ENCODE measurements at regions not wholly inside any gene's neighbourhood (a gene's known extent, or its start where the extent isn't known, plus 50 kb on each side); places are given as distances from the start of the nearest gene placed in this dataset.

GRCh38 chr1:13990939-13991338 is 291.0 kb downstream of the PRDM2 start:
- H3K4me3 ChIP-seq (ENCODE audit: low read depth, low read length): no peak overlapping the region
- no peak for DNase-seq (ENCODE audit: low read depth)
- in situ Hi-C loops (cut with HindIII; ENCODE audit: low sequenced_read_pairs): no loop called here
- no peak for TF ChIP-seq CTCF (IDR thresholded peaks at IDR 0.05; ENCODE audit: low read depth, low read length, missing control alignments)

DNA sequence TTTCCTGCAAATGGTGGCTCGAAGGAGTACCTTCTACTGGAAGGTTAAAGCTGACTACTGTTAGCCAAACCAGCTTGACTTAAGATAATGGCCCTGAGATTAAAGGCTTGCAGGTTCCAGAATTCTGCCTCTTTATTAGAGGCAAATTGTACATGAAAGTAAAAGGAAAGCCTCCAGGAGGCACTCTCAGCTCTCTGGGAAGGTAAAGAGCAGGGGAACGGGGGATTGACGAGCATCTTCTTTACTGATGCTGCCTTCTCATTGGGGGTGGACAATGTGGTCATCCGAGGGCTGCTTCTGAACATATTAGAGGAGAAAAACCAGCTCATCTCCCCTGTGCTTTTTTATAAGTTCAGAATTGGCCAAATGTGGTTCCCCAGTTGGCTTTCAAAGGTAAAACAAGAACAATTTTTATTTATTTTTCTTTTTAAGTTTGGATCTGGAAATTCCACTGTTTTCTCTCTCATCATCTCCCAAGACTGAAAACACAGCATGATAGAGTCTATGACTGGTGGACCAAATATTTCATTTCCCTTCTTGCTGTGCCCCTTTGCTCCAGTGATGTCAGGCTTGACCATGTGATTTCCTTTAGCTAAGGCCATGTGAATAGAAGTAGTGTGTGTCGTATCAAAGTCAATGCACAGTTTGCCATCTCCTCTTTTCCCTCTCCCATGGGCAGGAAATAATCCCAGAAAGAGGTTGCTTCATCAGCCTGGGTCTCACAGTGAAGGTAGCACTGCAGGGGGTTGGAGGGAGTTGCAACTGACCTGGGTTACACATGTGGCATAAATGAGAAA is 292.7 kb downstream of the PRDM2 start:
- DNase-seq (ENCODE audit: low read depth): no peak
- TF ChIP-seq CTCF (IDR thresholded peaks at IDR 0.05; ENCODE audit: low read depth, low read length, missing control alignments): no peak
- in situ Hi-C loops (cut with HindIII; ENCODE audit: low sequenced_read_pairs): no loop called here

DNA sequence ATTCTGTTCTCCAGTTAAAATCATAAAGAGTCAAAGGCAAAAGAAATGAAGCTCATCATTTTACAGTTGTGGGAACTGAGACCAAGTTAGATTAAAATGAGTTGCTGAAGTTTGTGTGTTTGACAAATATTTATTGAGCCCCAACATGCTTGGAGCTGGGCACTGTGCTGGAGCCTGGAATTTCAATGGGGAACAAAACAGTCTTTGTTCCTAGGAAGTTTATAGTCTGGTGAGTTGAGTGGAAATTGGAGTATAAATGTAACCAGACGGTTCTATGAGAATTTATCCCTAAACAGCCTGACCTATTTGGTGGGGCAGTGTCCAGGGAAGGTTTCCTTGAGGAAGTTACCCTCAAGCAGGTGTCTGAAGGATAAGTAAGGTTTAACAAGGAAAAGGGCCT is 294.4 kb downstream of the PRDM2 start:
- in situ Hi-C loops (cut with HindIII; ENCODE audit: low sequenced_read_pairs): no loop called here
- H3K4me3 ChIP-seq (ENCODE audit: low read depth, low read length): no peak overlapping the region
- TF ChIP-seq CTCF (IDR thresholded peaks at IDR 0.05; ENCODE audit: low read depth, low read length, missing control alignments): no peak
- DNase-seq (ENCODE audit: low read depth): no peak

More for the DNA sequence above, 292.7 kb downstream of the PRDM2 start:
- no peak overlapping the region for H3K4me3 ChIP-seq (ENCODE audit: low read depth, low read length)

- no peak for DNase-seq (ENCODE audit: low read depth)
- TF ChIP-seq CTCF (IDR thresholded peaks at IDR 0.05; ENCODE audit: low read depth, low read length, missing control alignments): no peak
- in situ Hi-C loops (cut with HindIII; ENCODE audit: low sequenced_read_pairs): no loop called here
- H3K4me3 ChIP-seq (ENCODE audit: low read depth, low read length): no peak overlapping the region
Observed at GRCh38 chr1:13996334-13996733, 296.3 kb downstream of the PRDM2 start.

GRCh38 chr1:14003552-14003951 is 303.6 kb downstream of the PRDM2 start:
- no peak for DNase-seq (ENCODE audit: low read depth)
- H3K4me3 ChIP-seq (ENCODE audit: low read depth, low read length): no peak overlapping the region
- in situ Hi-C loops (cut with HindIII; ENCODE audit: low sequenced_read_pairs): no loop called here
- TF ChIP-seq CTCF (IDR thresholded peaks at IDR 0.05; ENCODE audit: low read depth, low read length, missing control alignments): no peak

DNA sequence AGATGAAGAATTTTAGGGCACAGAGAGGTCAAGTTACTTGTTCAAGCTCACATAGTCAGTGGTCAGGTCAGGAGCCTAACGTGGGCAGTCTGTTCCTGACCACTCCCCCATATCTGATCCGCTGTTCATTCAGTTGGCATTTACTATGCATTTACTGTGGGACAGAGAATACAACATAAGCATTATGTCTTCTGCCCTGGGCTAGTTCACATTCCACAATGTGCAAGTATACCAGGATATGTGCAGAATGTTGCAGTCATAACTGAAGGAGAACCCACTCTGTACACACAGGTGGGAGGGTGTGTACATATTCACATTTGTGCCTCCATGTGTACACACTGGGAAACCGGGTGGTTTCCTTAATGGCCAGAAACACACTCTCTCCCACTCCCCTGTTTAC is 309.6 kb downstream of the PRDM2 start:
- in situ Hi-C loops (cut with HindIII; ENCODE audit: low sequenced_read_pairs): no loop called here
- no peak for TF ChIP-seq CTCF (IDR thresholded peaks at IDR 0.05; ENCODE audit: low read depth, low read length, missing control alignments)
- no peak overlapping the region for H3K4me3 ChIP-seq (ENCODE audit: low read depth, low read length)
- DNase-seq (ENCODE audit: low read depth): no peak
